ENCODE measurements at regions not wholly inside any gene's neighbourhood (a gene's known extent, or its start where the extent isn't known, plus 50 kb on each side); places are given as distances from the start of the nearest gene placed in this dataset.

DNA sequence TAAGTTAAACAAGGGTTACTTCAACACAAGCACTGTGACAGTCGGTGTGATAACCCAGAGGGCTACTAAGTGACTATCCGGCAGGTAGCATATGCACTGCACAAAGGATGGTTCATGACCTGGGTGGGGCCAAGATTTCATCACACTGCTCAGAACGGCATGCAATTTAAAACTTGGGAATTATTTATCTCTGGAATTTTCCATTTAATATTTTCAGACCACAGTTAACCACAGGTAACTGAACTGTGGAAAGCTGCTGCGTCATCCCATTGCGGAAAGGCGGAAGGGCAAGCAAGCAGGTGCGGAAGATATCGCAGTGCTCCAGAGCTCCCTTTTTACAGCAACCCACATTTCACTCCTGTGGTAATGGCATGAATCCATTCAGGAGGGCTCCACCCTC lies 540.8 kb downstream of the INSC start:
- TF ChIP-seq, protein P1, sequence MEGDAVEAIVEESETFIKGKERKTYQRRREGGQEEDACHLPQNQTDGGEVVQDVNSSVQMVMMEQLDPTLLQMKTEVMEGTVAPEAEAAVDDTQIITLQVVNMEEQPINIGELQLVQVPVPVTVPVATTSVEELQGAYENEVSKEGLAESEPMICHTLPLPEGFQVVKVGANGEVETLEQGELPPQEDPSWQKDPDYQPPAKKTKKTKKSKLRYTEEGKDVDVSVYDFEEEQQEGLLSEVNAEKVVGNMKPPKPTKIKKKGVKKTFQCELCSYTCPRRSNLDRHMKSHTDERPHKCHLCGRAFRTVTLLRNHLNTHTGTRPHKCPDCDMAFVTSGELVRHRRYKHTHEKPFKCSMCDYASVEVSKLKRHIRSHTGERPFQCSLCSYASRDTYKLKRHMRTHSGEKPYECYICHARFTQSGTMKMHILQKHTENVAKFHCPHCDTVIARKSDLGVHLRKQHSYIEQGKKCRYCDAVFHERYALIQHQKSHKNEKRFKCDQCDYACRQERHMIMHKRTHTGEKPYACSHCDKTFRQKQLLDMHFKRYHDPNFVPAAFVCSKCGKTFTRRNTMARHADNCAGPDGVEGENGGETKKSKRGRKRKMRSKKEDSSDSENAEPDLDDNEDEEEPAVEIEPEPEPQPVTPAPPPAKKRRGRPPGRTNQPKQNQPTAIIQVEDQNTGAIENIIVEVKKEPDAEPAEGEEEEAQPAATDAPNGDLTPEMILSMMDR (IDR thresholded peaks at IDR 0.05; ENCODE audit: borderline replicate concordance, extremely low read depth, low read length, poor library complexity, severe bottlenecking), result no peak
- no peak for TF ChIP-seq EZH2 (IDR thresholded peaks at IDR 0.05; ENCODE audit: borderline replicate concordance, low read depth, low read length, severe bottlenecking)
